ENCODE measurements at regions not wholly inside any gene's neighbourhood (a gene's known extent, or its start where the extent isn't known, plus 50 kb on each side); places are given as distances from the start of the nearest gene placed in this dataset.

DNA sequence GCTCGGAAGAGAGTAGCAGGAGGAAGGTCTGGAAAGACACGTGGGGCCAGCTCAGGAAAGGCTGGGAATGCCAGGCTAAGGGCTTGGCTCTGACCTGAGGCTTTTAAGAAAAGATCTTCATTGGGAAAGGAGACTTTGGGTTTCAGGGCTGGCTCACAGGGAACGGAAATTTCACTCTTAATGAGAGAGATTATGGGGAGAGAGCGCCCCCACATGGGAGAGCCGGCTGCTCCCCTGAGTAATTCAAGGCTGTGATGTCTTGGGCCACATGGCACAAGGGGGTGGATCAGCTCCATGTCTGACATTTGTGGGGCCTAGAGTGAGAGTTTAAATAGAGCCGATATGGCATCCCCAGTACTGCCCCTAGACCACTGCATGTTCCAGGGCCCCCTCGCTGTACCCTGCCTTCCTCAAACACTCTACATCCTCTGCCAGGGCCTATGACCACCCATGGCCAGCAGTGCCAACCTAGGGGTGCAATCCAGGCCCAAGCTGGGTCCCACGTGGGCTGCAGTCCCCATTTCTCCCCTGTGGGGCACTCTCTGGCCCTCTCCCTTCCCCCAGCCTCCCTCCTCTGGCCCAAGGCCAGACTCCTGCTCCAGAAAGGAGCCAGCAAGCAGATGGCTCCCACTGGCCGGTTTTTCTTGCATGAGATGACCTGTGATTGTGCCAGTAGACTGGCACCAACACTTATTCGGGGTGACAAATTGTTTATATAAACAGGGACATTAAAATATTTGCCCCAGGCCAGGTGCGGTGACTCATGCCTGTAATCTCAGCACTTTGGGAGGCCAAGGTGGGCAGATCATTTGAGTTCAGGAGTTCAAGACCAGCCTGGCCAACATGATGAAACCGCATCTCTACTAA lies 75.2 kb downstream of the ISX start:
- in situ Hi-C loops (cut with MboI): loop anchor here (5.0 to 10.0 kb wide), 3 partner anchors 99 to 1836 kb away; partner anchors contain the start of gene LARGE1
- no peak overlapping the region; the same call in 1 of the 2 replicates for H3K4me2 ChIP-seq (ENCODE audit: control insufficient read depth, insufficient read depth)
- POLR2A ChIA-PET: interaction anchor here (0.7 kb wide), 1 partner anchor 11 kb away, joined by 3 read pairs; no protein-coding TSS in a partner anchor
- intact Hi-C loops (cut with micrococcal nuclease; ENCODE audit: unreplicated experiment): loop anchor here (1.0 to 2.0 kb wide), 2 partner anchors 98 to 116 kb away; no protein-coding TSS in a partner anchor
- H3K4me3 ChIP-seq: no peak overlapping the region
- CTCF ChIA-PET: interaction anchor here (0.7 to 4.1 kb wide), 15 partner anchors 9 to 1839 kb away, joined by 3 to 36 read pairs (median 6); no protein-coding TSS in a partner anchor
- H3K4me1 ChIP-seq (ENCODE audit: control insufficient read depth, insufficient read depth, low read length): peaks cover 17% of the 10 kb centered on the region
- no peaks in the 10 kb centered on the region for H3K79me2 ChIP-seq (ENCODE audit: control insufficient read depth, insufficient read depth, low read length)
- DNase-seq (ENCODE audit: low read depth, low spot score) (no peak), FAIRE-seq (no peak), ATAC-seq (peak; percentile 89)
- WGBS (ENCODE audit: insufficient coverage, insufficient replicate concordance, low lambda C conversion rate, missing lambda C conversion rate): 41% methylated on average over 12 of the region's 12 CpGs
- H3K9ac ChIP-seq (ENCODE audit: control insufficient read depth, insufficient read depth, low read length): peak overlapping the region; percentile 8; the same call in 1 of the 2 replicates
- H2AFZ ChIP-seq (ENCODE audit: control insufficient read depth, low read depth, low read length): peak overlapping the region; percentile 58
- no peaks in the 10 kb centered on the region for H4K20me1 ChIP-seq (ENCODE audit: control insufficient read depth, insufficient read depth)
- peak overlapping the region; percentile 46 for H3K27ac ChIP-seq (ENCODE audit: control insufficient read depth, insufficient read depth)
- no peak for TF ChIP-seq MXI1 (IDR thresholded peaks at IDR 0.05; ENCODE audit: low read depth, low read length)
- TF ChIP-seq YY1 (IDR thresholded peaks at IDR 0.05; ENCODE audit: low read depth, low read length): 0 out of 2 replicates have a peak, but pooled peaks have one; percentile 34
- peak in 1 of 2 experiments; percentile 33; a peak in 2 of 4 replicates for TF ChIP-seq IKZF2 (IDR thresholded peaks at IDR 0.05)
- TF ChIP-seq, protein P1, sequence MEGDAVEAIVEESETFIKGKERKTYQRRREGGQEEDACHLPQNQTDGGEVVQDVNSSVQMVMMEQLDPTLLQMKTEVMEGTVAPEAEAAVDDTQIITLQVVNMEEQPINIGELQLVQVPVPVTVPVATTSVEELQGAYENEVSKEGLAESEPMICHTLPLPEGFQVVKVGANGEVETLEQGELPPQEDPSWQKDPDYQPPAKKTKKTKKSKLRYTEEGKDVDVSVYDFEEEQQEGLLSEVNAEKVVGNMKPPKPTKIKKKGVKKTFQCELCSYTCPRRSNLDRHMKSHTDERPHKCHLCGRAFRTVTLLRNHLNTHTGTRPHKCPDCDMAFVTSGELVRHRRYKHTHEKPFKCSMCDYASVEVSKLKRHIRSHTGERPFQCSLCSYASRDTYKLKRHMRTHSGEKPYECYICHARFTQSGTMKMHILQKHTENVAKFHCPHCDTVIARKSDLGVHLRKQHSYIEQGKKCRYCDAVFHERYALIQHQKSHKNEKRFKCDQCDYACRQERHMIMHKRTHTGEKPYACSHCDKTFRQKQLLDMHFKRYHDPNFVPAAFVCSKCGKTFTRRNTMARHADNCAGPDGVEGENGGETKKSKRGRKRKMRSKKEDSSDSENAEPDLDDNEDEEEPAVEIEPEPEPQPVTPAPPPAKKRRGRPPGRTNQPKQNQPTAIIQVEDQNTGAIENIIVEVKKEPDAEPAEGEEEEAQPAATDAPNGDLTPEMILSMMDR (IDR thresholded peaks at IDR 0.05 in 2 of 3, conservative IDR thresholded peaks at IDR 0.05 in 1 of 3; ENCODE audit: control insufficient read depth in 2 of 3, extremely low read depth in 1 of 3, insufficient read depth in 1 of 3, low read depth in 3 of 3, low read length in 3 of 3): peak; percentile 61 to 75 (median 68)
- TF ChIP-seq SMC3 (IDR thresholded peaks at IDR 0.05; ENCODE audit: borderline replicate concordance, low read length): peak; percentile 75; the same call in 1 of the 2 replicates
- TF ChIP-seq EED (IDR thresholded peaks at IDR 0.05; ENCODE audit: low read depth): peak; percentile 34; the same call in 1 of the 2 replicates
- no peak for TF ChIP-seq IRF4 (IDR thresholded peaks at IDR 0.05; ENCODE audit: low read depth, low read length)
- peak; percentile 86 for TF ChIP-seq RAD21 (IDR thresholded peaks at IDR 0.05; ENCODE audit: insufficient read depth, low read depth, low read length)
- SMC1A ChIA-PET (ENCODE audit: uncharacterized antibody, unreplicated experiment): interaction anchor here (0.6 to 4.2 kb wide), 5 partner anchors 9 to 97 kb away, joined by 3 to 37 read pairs (median 6); no protein-coding TSS in a partner anchor
- H3K9me3 ChIP-seq (replicated peaks; ENCODE audit: control insufficient read depth, insufficient read depth, low read length): peaks cover 6% of the 10 kb centered on the region
- no peaks in the 10 kb centered on the region for H3K27me3 ChIP-seq (replicated peaks in 1 of 2; ENCODE audit: control insufficient read depth in 2 of 2, insufficient read depth in 2 of 2, low read length in 1 of 2)
- no peaks in the 10 kb centered on the region for H3K36me3 ChIP-seq (ENCODE audit: control insufficient read depth in 2 of 2, insufficient read depth in 2 of 2, low read length in 1 of 2)
- RAD21 ChIA-PET (ENCODE audit: unreplicated experiment): interaction anchor here (0.6 to 3.3 kb wide), 7 partner anchors 9 to 292 kb away, joined by 3 to 24 read pairs (median 4); no protein-coding TSS in a partner anchor
- no TSS peak for BruUV-seq (replicated peaks)
